MM.1S (cell line): ENCODE measurements at regions not wholly inside any gene's neighbourhood (a gene's known extent, or its start where the extent isn't known, plus 50 kb on each side); places are given as distances from the start of the nearest gene placed in this dataset.
A peak's percentile ranks its signal among the peaks of the same experiment; 100 is the strongest.

Experiments used
- DNase-seq: peaks from one replicate; pipeline ENCODE4 v3.0.0-alpha.2; 2015
- H2AFZ ChIP-seq: fragments of 300-600 bp; sonication (generic); 2 replicates; pipeline ENCODE4 v1.6.0; 2016; ENCODE audit warnings: antibody characterized with exemption, low read length
- H3F3A ChIP-seq: fragments of 300-600 bp; sonication (generic); 2 replicates; pipeline ENCODE4 v1.6.1; 2016; ENCODE audit warnings: mild to moderate bottlenecking, antibody characterized with exemption, low read length, moderate library complexity, mixed read lengths; ENCODE audit not compliant: insufficient read depth
- H3K27ac ChIP-seq: fragments of 300-600 bp; sonication (generic); 2 replicates; pipeline ENCODE4 v1.5.1; 2016; ENCODE audit warnings: mild to moderate bottlenecking, low read length
- H3K27me3 ChIP-seq: fragments of 300-600 bp; sonication (generic); replicated peaks from 2 replicates; pipeline ENCODE4 v1.6.0; 2016; ENCODE audit warnings: low read length; ENCODE audit not compliant: insufficient read depth
- H3K36me3 ChIP-seq: fragments of 300-600 bp; sonication (generic); replicated peaks from 2 replicates; pipeline ENCODE4 v1.6.1; 2016; ENCODE audit warnings: mild to moderate bottlenecking, low read length, mixed read lengths; ENCODE audit not compliant: insufficient read depth
- H3K4me1 ChIP-seq: fragments of 300-600 bp; sonication (generic); 2 replicates; pipeline ENCODE4 v1.6.1; 2016; ENCODE audit warnings: low read length, mixed read lengths
- H3K4me2 ChIP-seq: fragments of 300-600 bp; sonication (generic); 2 replicates; pipeline ENCODE4 v1.6.0; 2016; ENCODE audit warnings: low read depth, low read length
- H3K4me3 ChIP-seq: fragments of 300-600 bp; sonication (generic); 2 replicates; pipeline ENCODE4 v1.5.1; 2016; ENCODE audit warnings: low read length, mixed read lengths
- H3K79me2 ChIP-seq: fragments of 300-600 bp; sonication (generic); 2 replicates; pipeline ENCODE4 v1.6.1; 2016; ENCODE audit warnings: mixed run types, low read length, mixed read lengths
- H3K9ac ChIP-seq: fragments of 300-600 bp; sonication (generic); 2 replicates; pipeline ENCODE4 v1.6.1; 2016; ENCODE audit warnings: low read length, mixed read lengths
- H3K9me2 ChIP-seq: fragments of 300-600 bp; sonication (generic); replicated peaks from 2 replicates; pipeline ENCODE4 v1.6.1; 2016; ENCODE audit warnings: mild to moderate bottlenecking, low read length, mixed read lengths; ENCODE audit not compliant: insufficient read depth
- H3K9me3 ChIP-seq: fragments of 300-600 bp; sonication (generic); replicated peaks from 2 replicates; pipeline ENCODE4 v1.6.1; 2016; ENCODE audit warnings: mild to moderate bottlenecking, low read length, mixed read lengths; ENCODE audit not compliant: insufficient read depth
- H4K20me1 ChIP-seq: fragments of 300-600 bp; sonication (generic); 2 replicates; pipeline ENCODE4 v1.6.1; 2016; ENCODE audit warnings: mild to moderate bottlenecking, low read length, moderate library complexity, mixed read lengths; ENCODE audit not compliant: insufficient read depth
- EZH2 ChIP-seq: fragments of 300-600 bp; sonication (generic); optimal IDR thresholded peaks from 2 replicates; pipeline ENCODE3; 2017; ENCODE audit warnings: low read depth, mild to moderate bottlenecking, antibody characterized with exemption, low read length, mixed read lengths
- EZH2phosphoT487 ChIP-seq: fragments of 300-600 bp; sonication (generic); IDR thresholded peaks from 2 replicates; pipeline ENCODE4 v1.6.1; 2018; ENCODE audit warnings: antibody characterized with exemption, low read length
- TF ChIP-seq, protein P1 (sequence below): fragments of 300-600 bp; sonication (generic); IDR thresholded peaks from 2 replicates; pipeline ENCODE4 v1.5.1; 2016; ENCODE audit warnings: antibody characterized with exemption, low read length, mixed read lengths

GRCh38 chr18:25898965-25899364 is 191.4 kb downstream of the SS18 start:
- no peak overlapping the region for H2AFZ ChIP-seq
- H3K36me3 ChIP-seq: no peaks in the 10 kb centered on the region
- no peaks in the 10 kb centered on the region for H3K79me2 ChIP-seq
- no peak for DNase-seq
- TF ChIP-seq EZH2 (no peak), EZH2phosphoT487 (no peak)
- TF ChIP-seq, protein P1, sequence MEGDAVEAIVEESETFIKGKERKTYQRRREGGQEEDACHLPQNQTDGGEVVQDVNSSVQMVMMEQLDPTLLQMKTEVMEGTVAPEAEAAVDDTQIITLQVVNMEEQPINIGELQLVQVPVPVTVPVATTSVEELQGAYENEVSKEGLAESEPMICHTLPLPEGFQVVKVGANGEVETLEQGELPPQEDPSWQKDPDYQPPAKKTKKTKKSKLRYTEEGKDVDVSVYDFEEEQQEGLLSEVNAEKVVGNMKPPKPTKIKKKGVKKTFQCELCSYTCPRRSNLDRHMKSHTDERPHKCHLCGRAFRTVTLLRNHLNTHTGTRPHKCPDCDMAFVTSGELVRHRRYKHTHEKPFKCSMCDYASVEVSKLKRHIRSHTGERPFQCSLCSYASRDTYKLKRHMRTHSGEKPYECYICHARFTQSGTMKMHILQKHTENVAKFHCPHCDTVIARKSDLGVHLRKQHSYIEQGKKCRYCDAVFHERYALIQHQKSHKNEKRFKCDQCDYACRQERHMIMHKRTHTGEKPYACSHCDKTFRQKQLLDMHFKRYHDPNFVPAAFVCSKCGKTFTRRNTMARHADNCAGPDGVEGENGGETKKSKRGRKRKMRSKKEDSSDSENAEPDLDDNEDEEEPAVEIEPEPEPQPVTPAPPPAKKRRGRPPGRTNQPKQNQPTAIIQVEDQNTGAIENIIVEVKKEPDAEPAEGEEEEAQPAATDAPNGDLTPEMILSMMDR: no peak
- no peak overlapping the region for H3K9ac ChIP-seq
- H3K4me1 ChIP-seq: peaks cover 15% of the 10 kb centered on the region
- H3K27me3 ChIP-seq: no peaks in the 10 kb centered on the region
- H3K27ac ChIP-seq: no peak overlapping the region
- H3K9me2 ChIP-seq: no peaks in the 10 kb centered on the region
- no peaks in the 10 kb centered on the region for H4K20me1 ChIP-seq
- H3K4me2 ChIP-seq: no peak overlapping the region
- H3K4me3 ChIP-seq: no peak overlapping the region
- peaks cover 7% of the 10 kb centered on the region; the same call in 1 of the 2 replicates for H3F3A ChIP-seq
- no peaks in the 10 kb centered on the region for H3K9me3 ChIP-seq

DNA sequence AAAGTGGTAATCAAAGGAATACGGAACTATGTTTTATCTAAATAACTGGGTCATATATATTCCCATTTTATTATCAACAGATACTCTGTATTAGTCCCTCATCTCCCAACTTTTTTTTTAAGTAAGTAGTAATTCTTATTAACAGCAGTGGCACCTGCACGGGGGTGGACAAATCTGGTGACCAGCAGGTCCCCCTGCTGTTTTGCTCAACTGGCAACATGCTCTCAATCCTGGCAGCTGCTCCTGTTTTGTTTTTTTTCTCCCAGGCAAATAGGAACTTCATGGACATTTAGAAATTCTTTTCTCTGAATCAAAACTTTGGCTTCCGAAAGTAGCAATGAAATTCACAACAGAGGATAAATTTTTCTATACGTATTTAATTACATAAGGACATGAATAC is 193.5 kb downstream of the SS18 start:
- Histone ChIP-seq H3F3A (peaks cover 7% of the 10 kb centered on the region; the same call in 1 of the 2 replicates), H3K27me3 (no peaks in the 10 kb centered on the region), H2AFZ (no peak overlapping the region), H3K36me3 (no peaks in the 10 kb centered on the region), H3K4me1 (peaks cover 15% of the 10 kb centered on the region), H3K9me2 (no peaks in the 10 kb centered on the region), H3K9ac (no peak overlapping the region), H3K4me2 (no peak overlapping the region), H3K27ac (no peak overlapping the region), H4K20me1 (no peaks in the 10 kb centered on the region), H3K79me2 (no peaks in the 10 kb centered on the region), H3K9me3 (no peaks in the 10 kb centered on the region), H3K4me3 (no peak overlapping the region)
- no peak for DNase-seq
- no peak for TF ChIP-seq EZH2phosphoT487
- TF ChIP-seq, protein P1: no peak

DNA sequence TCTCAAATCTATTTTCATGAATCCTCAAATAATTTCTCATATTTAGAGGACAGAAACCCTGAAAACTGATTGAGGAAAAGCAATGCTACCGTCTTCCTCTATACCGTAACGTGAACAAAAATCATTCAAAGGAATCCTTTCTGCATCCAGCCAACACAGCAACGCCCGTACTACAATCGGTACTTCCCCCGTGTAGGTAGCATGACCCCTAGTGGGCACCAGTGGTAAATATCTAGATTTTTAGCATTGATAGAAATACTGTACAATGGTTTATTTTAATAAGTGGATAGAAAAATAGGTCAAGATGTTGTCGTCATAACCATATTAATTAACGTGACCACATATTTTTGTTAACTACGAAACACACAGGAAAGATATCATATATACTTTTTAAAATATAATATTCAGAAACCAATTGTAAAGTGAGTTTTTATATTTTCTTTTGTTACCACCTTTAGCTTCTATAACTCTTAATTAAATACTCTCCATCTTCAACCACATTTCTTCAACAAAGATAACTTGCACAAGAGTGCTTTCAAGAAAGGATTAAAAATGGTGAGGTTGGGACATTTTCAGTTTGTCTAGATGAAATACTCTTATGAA is 194.1 kb downstream of the SS18 start:
- peaks cover 15% of the 10 kb centered on the region for H3K4me1 ChIP-seq
- H3F3A ChIP-seq: peaks cover 7% of the 10 kb centered on the region; the same call in 1 of the 2 replicates
- no peaks in the 10 kb centered on the region for H3K79me2 ChIP-seq
- peak overlapping the region; percentile 16; the same call in 1 of the 2 replicates for H3K9ac ChIP-seq
- peak overlapping the region; percentile 59 for H2AFZ ChIP-seq
- peak overlapping the region; percentile 44 for H3K4me2 ChIP-seq
- H4K20me1 ChIP-seq: no peaks in the 10 kb centered on the region
- no peaks in the 10 kb centered on the region for H3K9me2 ChIP-seq
- H3K4me3 ChIP-seq: peak overlapping the region; percentile 33; the same call in 1 of the 2 replicates
- H3K9me3 ChIP-seq: no peaks in the 10 kb centered on the region
- DNase-seq: peak; percentile 67
- TF ChIP-seq EZH2phosphoT487 (no peak), EZH2 (no peak)
- TF ChIP-seq, protein P1: peak; percentile 80
- peak overlapping the region; percentile 33; the same call in 1 of the 2 replicates for H3K27ac ChIP-seq
- no peaks in the 10 kb centered on the region for H3K36me3 ChIP-seq
- no peaks in the 10 kb centered on the region for H3K27me3 ChIP-seq
